ENCODE measurements at regions not wholly inside any gene's neighbourhood (a gene's known extent, or its start where the extent isn't known, plus 50 kb on each side); places are given as distances from the start of the nearest gene placed in this dataset.
"Not testable (repeated sequence)": the region's sequence is repeated elsewhere in the genome, so short reads cannot be mapped to it uniquely, and the experiment has no call there.

GRCh38 chr11:130675917-130676316 lies 227.5 kb downstream of the ADAMTS15 start:
- TF ChIP-seq CTCF (conservative IDR thresholded peaks at IDR 0.05) (no peak), ZFX (IDR thresholded peaks at IDR 0.05) (no peak)

GRCh38 chr11:130677486-130678153 lies 229.2 kb downstream of the ADAMTS15 start:
- no peak overlapping the region for H3K27ac ChIP-seq

More at GRCh38 chr11:130675917-130676316, 227.5 kb downstream of the ADAMTS15 start:
- H3K27ac ChIP-seq, result no peak overlapping the region

GRCh38 chr11:130679247-130679646 lies 230.8 kb downstream of the ADAMTS15 start:
- no peak for TF ChIP-seq CTCF (conservative IDR thresholded peaks at IDR 0.05)
- no peak for TF ChIP-seq ZFX (IDR thresholded peaks at IDR 0.05)

More at GRCh38 chr11:130677486-130678153, 229.2 kb downstream of the ADAMTS15 start:
- TF ChIP-seq ZFX (IDR thresholded peaks at IDR 0.05) (no peak), CTCF (conservative IDR thresholded peaks at IDR 0.05) (no peak)

GRCh38 chr11:130682471-130682870 lies 233.8 kb downstream of the SNX19 start:
- not testable (repeated sequence) for H3K27ac ChIP-seq

More at GRCh38 chr11:130679247-130679646, 230.8 kb downstream of the ADAMTS15 start:
- H3K27ac ChIP-seq, result no peak overlapping the region

- H3K27ac ChIP-seq, result no peak overlapping the region
- TF ChIP-seq ZFX (IDR thresholded peaks at IDR 0.05) (no peak), CTCF (conservative IDR thresholded peaks at IDR 0.05) (no peak)
Measured at GRCh38 chr11:130689222-130689908, 226.9 kb downstream of the SNX19 start.

- H3K27ac ChIP-seq, result no peak overlapping the region
- TF ChIP-seq CTCF (conservative IDR thresholded peaks at IDR 0.05), result no peak
- TF ChIP-seq ZFX (IDR thresholded peaks at IDR 0.05), result no peak
Measured at GRCh38 chr11:130691581-130691980, 224.7 kb downstream of the SNX19 start.

GRCh38 chr11:130692220-130692619 lies 224.1 kb downstream of the SNX19 start:
- TF ChIP-seq CTCF (conservative IDR thresholded peaks at IDR 0.05) (no peak), ZFX (IDR thresholded peaks at IDR 0.05) (no peak)
- H3K27ac ChIP-seq, result no peak overlapping the region

All from C4-2B (cell line).